HCT116 (cell line): ENCODE measurements at regions not wholly inside any gene's neighbourhood (a gene's known extent, or its start where the extent isn't known, plus 50 kb on each side); places are given as distances from the start of the nearest gene placed in this dataset.

Experiments used
- ATAC-seq: fragments of 200-7000 bp; cut with Tn5 transposase; 2 replicates; pipeline ENCODE4 v1.9.1; 2020; ENCODE audit warnings: mild to moderate bottlenecking, moderate library complexity
- BruUV-seq: library from RNA; stranded (reverse); fragments of 400-500 nt; replicated peaks from 2 replicates; lab custom pipeline; 2021; lab: Mats Ljungman, UMichigan
- CTCF ChIA-PET: fragments of 300-600 bp; sonication (Branson Sonifier 250); formaldehyde crosslinking; loops from one replicate; lab custom pipeline; 2021; ENCODE audit warnings: antibody characterized with exemption; lab: Charles Lee
- POLR2A ChIA-PET: fragments of 300-600, 350-600 bp; sonication (Branson Sonifier 250); formaldehyde crosslinking; loops from one replicate; lab custom pipeline; 2021; ENCODE audit warnings: antibody characterized with exemption; lab: Charles Lee
- RAD21 ChIA-PET, 2 experiments: fragments of 300-600 bp; sonication (Branson Sonifier 250); formaldehyde crosslinking; loops; one replicate each; lab custom pipeline; 2023; ENCODE audit warnings: low total read pairs in 2 of 2; ENCODE audit not compliant: uncharacterized antibody in 2 of 2, unreplicated experiment in 2 of 2, low non-redundant PET in 1 of 2; lab: Charles Lee
- DNase-seq: peaks from one replicate; pipeline ENCODE4 v3.0.0-alpha.2; 2010; ENCODE audit warnings: low read depth, low spot score
- H2AFZ ChIP-seq: fragments of 200-600 bp; shearing (Covaris generic), sonication (generic); 2 replicates; pipeline ENCODE4 v1.6.1; 2017; ENCODE audit warnings: low read depth, mixed run types, mixed read lengths, antibody characterized with exemption, low read length; ENCODE audit not compliant: poor library complexity, severe bottlenecking
- H3K27ac ChIP-seq: 2 replicates; pipeline ENCODE4 v1.5.1; 2012; ENCODE audit warnings: low read depth, low read length
- H3K27me3 ChIP-seq: fragments of 200-600 bp; sonication (generic); 2 replicates; pipeline ENCODE4 v1.6.1; 2016; ENCODE audit warnings: mixed run types, low read length, mixed read lengths; ENCODE audit not compliant: insufficient read depth
- H3K36me3 ChIP-seq, 2 experiments: fragments of 200-500 bp in 1 of 2; fragments of 200-600 bp in 1 of 2; sonication (Bioruptor generic) in 1 of 2; sonication (generic) in 1 of 2; 2 replicates each; pipeline versions ENCODE4 v1.5.1 to v1.6.1; 2014 to 2016; ENCODE audit warnings: low read length in 2 of 2, inconsistent platforms in 1 of 2, mixed read lengths in 1 of 2, mixed run types in 1 of 2; ENCODE audit not compliant: insufficient read depth in 2 of 2, control insufficient read depth in 1 of 2
- H3K4me1 ChIP-seq, 2 experiments: fragments of 200-600 bp in 1 of 2; sonication (generic) in 1 of 2; 2 replicates each; pipeline versions ENCODE4 v1.5.1 to v1.6.1; 2012 to 2017; ENCODE audit warnings: low read length in 2 of 2, inconsistent platforms in 1 of 2, mild to moderate bottlenecking in 1 of 2, mixed read lengths in 1 of 2, mixed run types in 1 of 2, moderate library complexity in 1 of 2; ENCODE audit not compliant: insufficient read depth in 2 of 2, control insufficient read depth in 1 of 2
- H3K4me2 ChIP-seq: fragments of 200-600 bp; sonication (generic); 2 replicates; pipeline ENCODE4 v1.6.1; 2017; ENCODE audit warnings: mixed run types, low read length, mixed read lengths
- H3K4me3 ChIP-seq, 2 experiments: fragments of 200-600 bp in 1 of 2; sonication (generic) in 1 of 2; replicated peaks in 1 of 2; 2 replicates each; pipeline ENCODE4 v1.5.1; 2011 to 2016; ENCODE audit warnings: low read length in 2 of 2, control low read depth in 1 of 2, low read depth in 1 of 2, mild to moderate bottlenecking in 1 of 2, mixed read lengths in 1 of 2, mixed run types in 1 of 2
- H3K79me2 ChIP-seq: fragments of 200-600 bp; sonication (generic); 2 replicates; pipeline ENCODE4 v1.6.1; 2017; ENCODE audit warnings: mild to moderate bottlenecking, mixed run types, low read length, moderate library complexity, mixed read lengths; ENCODE audit not compliant: insufficient read depth
- H3K9ac ChIP-seq: fragments of 200-600 bp; sonication (generic); 2 replicates; pipeline ENCODE4 v1.6.1; 2016; ENCODE audit warnings: low read length, mixed read lengths
- H3K9me2 ChIP-seq: fragments of 200-600 bp; sonication (generic), shearing (Covaris generic); 2 replicates; pipeline ENCODE4 v1.6.1; 2017; ENCODE audit warnings: mixed run types, mild to moderate bottlenecking, moderate library complexity; ENCODE audit not compliant: insufficient read depth
- H3K9me3 ChIP-seq, 2 experiments: fragments of 200-500 bp in 1 of 2; fragments of 200-600 bp in 1 of 2; sonication (Bioruptor generic) in 1 of 2; sonication (generic) in 1 of 2; 2 replicates each; pipeline ENCODE4 v1.6.1; 2014 to 2017; ENCODE audit warnings: low read length in 2 of 2, mixed read lengths in 2 of 2, inconsistent platforms in 1 of 2, low read depth in 1 of 2, mild to moderate bottlenecking in 1 of 2, mixed run types in 1 of 2, moderate library complexity in 1 of 2; ENCODE audit not compliant: control insufficient read depth in 1 of 2, insufficient read depth in 1 of 2
- H4K20me1 ChIP-seq: fragments of 200-600 bp; sonication (generic), shearing (Covaris generic); 2 replicates; pipeline ENCODE4 v1.6.1; 2017; ENCODE audit warnings: mixed run types, mild to moderate bottlenecking, moderate library complexity; ENCODE audit not compliant: insufficient read depth
- CEBPB ChIP-seq: IDR thresholded peaks from 2 replicates; pipeline ENCODE4 v1.6.1; 2012; ENCODE audit warnings: low read depth
- EZH2 ChIP-seq: fragments of 200-600 bp; sonication (generic); IDR thresholded peaks from 2 replicates; pipeline ENCODE4 v1.6.1; 2017; ENCODE audit warnings: antibody characterized with exemption, mixed run types
- JUND ChIP-seq: IDR thresholded peaks from 2 replicates; pipeline ENCODE4 v1.6.1; 2012
- MAX ChIP-seq: IDR thresholded peaks from 2 replicates; pipeline ENCODE4 v1.6.1; 2012
- POLR2AphosphoS5 ChIP-seq: IDR thresholded peaks from 2 replicates; pipeline ENCODE4 v1.6.1; 2011; ENCODE audit warnings: mild to moderate bottlenecking, low read depth, low read length, moderate library complexity
- RAD21 ChIP-seq: IDR thresholded peaks from 2 replicates; pipeline ENCODE4 v1.6.1; 2012; ENCODE audit warnings: low read depth, mild to moderate bottlenecking
- SIN3A ChIP-seq: IDR thresholded peaks from 2 replicates; pipeline ENCODE4 v1.6.1; 2012; ENCODE audit warnings: low read depth
- SRF ChIP-seq: IDR thresholded peaks from 2 replicates; pipeline ENCODE4 v1.6.1; 2012; ENCODE audit warnings: low read depth
- YY1 ChIP-seq: IDR thresholded peaks from 2 replicates; pipeline ENCODE4 v1.6.1; 2011; ENCODE audit warnings: low read length, low read depth, moderate library complexity, mild to moderate bottlenecking; ENCODE audit not compliant: insufficient replicate concordance; ENCODE audit errors: extremely low read depth
- ZFX ChIP-seq: fragments of 450-650 bp; IDR thresholded peaks from 2 replicates; pipeline ENCODE4 v1.6.1; 2017
- intact Hi-C: fragments of 100-400 bp; cut with micrococcal nuclease; formaldehyde crosslinking; loops from 2 replicates; pipeline ENCODE4 v1.10.0; 2022

- ChIA-PET RAD21 (no interaction called here), POLR2A (no interaction called here)
- no peak overlapping the region for H3K27ac ChIP-seq
- H2AFZ ChIP-seq = peak overlapping the region; percentile 23
- ATAC-seq = no peak
- no peak for TF ChIP-seq MAX
- no peak for TF ChIP-seq JUND
- no peak for TF ChIP-seq EZH2
- TF ChIP-seq YY1 = no peak
- TF ChIP-seq SRF = no peak
- TF ChIP-seq, all 23 proteins: peak for 0
- no peak overlapping the region for H3K9ac ChIP-seq
- H4K20me1 ChIP-seq = no peaks in the 10 kb centered on the region
- no peak overlapping the region for H3K4me2 ChIP-seq
- no peaks in the 10 kb centered on the region for H3K36me3 ChIP-seq
- no peaks in the 10 kb centered on the region for H3K27me3 ChIP-seq
- H3K9me3 ChIP-seq = no peaks in the 10 kb centered on the region
- peaks cover 0 to 8% of the 10 kb centered on the region in 2 experiments; a peak in 2 of 4 replicates for H3K4me1 ChIP-seq
- intact Hi-C loops = no loop called here
- CTCF ChIA-PET = no interaction called here
- no TSS peak for BruUV-seq
- no peak for DNase-seq
- no peak overlapping the region for H3K4me3 ChIP-seq
- H3K9me2 ChIP-seq = no peaks in the 10 kb centered on the region
- no peaks in the 10 kb centered on the region for H3K79me2 ChIP-seq
These were observed 1107.3 kb upstream of the LRRN3 start for GRCh38 chr7:109983618-109984017.

DNA sequence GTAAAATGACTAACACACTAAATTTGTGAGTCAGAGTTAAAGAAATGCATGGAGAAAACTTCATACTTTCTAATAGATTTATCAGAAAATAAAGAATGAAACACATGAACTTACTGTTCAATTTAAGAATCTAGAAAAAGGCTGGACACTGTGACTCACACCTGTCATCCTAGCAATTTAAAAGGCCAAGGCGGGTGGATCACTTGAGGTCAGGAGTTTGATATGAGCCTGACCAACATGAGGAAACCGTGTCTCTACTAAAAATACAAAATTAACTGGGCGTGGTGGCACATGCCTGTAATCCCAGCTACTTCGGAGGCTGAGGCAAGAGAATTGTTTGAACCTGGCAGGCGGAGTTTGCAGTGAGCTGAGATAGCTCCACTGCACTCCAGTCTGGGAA lies 1106.2 kb upstream of the LRRN3 start:
- H3K9me2 ChIP-seq = no peaks in the 10 kb centered on the region
- no peak overlapping the region for H3K27ac ChIP-seq
- H2AFZ ChIP-seq = no peak overlapping the region
- H3K4me1 ChIP-seq = peaks cover 0 to 8% of the 10 kb centered on the region in 2 experiments; a peak in 2 of 4 replicates
- H4K20me1 ChIP-seq = no peaks in the 10 kb centered on the region
- H3K27me3 ChIP-seq = no peaks in the 10 kb centered on the region
- intact Hi-C loops = no loop called here
- no peak for DNase-seq
- no peak overlapping the region for H3K4me3 ChIP-seq
- no TSS peak for BruUV-seq
- H3K4me2 ChIP-seq = peak overlapping the region; percentile 22; the same call in 1 of the 2 replicates
- H3K36me3 ChIP-seq = no peaks in the 10 kb centered on the region
- ChIA-PET CTCF (no interaction called here), POLR2A (no interaction called here)
- H3K9me3 ChIP-seq = no peaks in the 10 kb centered on the region
- H3K9ac ChIP-seq = no peak overlapping the region
- ATAC-seq = no peak
- TF ChIP-seq RAD21 = no peak
- TF ChIP-seq POLR2AphosphoS5 = no peak
- no peak for TF ChIP-seq MAX
- no peak for TF ChIP-seq SIN3A
- TF ChIP-seq CEBPB = no peak
- no peak for TF ChIP-seq ZFX
- TF ChIP-seq, all 23 proteins: peak for 0
- RAD21 ChIA-PET = no interaction called here
- H3K79me2 ChIP-seq = no peaks in the 10 kb centered on the region
